GM20000 (cell line): ENCODE measurements at regions not wholly inside any gene's neighbourhood (a gene's known extent, or its start where the extent isn't known, plus 50 kb on each side); places are given as distances from the start of the nearest gene placed in this dataset.
"Not testable (repeated sequence)": the region's sequence is repeated elsewhere in the genome, so short reads cannot be mapped to it uniquely, and the experiment has no call there.

ENCODE experiments used
- DNase-seq: peaks from one replicate; pipeline ENCODE4 v3.0.0; 2012; ENCODE audit warnings: low spot score
- CTCF ChIP-seq: IDR thresholded peaks from 2 replicates; pipeline ENCODE4 v1.5.1; 2012; ENCODE audit warnings: mild to moderate bottlenecking, control low read depth; ENCODE audit errors: extremely low read depth, missing control alignments

- no peak for DNase-seq
- TF ChIP-seq CTCF: no peak
Observed at GRCh38 chr1:217136895-217137205, 413.6 kb upstream of the ESRRG start.

GRCh38 chr1:217135987-217136894, 413.0 kb upstream of the ESRRG start:
- DNase-seq: no peak
- no peak for TF ChIP-seq CTCF

GRCh38 chr1:217135569-217135915, 412.3 kb upstream of the ESRRG start:
- TF ChIP-seq CTCF: no peak
- DNase-seq: no peak

- DNase-seq: no peak
Observed at GRCh38 chr1:217134857-217135568, 411.8 kb upstream of the ESRRG start.

GRCh38 chr1:217133958-217134856, 411.0 kb upstream of the ESRRG start:
- TF ChIP-seq CTCF: no peak
- no peak for DNase-seq

More at GRCh38 chr1:217134857-217135568, 411.8 kb upstream of the ESRRG start:
- TF ChIP-seq CTCF: no peak

GRCh38 chr1:217133092-217133491, 409.9 kb upstream of the ESRRG start:
- no peak for DNase-seq

GRCh38 chr1:217123340-217123739, 400.1 kb upstream of the ESRRG start:
- DNase-seq: not testable (repeated sequence)

More at GRCh38 chr1:217133092-217133491, 409.9 kb upstream of the ESRRG start:
- no peak for TF ChIP-seq CTCF
